ENCODE measurements at regions not wholly inside any gene's neighbourhood (a gene's known extent, or its start where the extent isn't known, plus 50 kb on each side); places are given as distances from the start of the nearest gene placed in this dataset.

GRCh38 chr9:134967547-134967930 is 49.8 kb upstream of the FCN1 start:
- DNase-seq: peak; percentile 32

- peak; percentile 79 for DNase-seq
Observed at GRCh38 chr9:134968011-134968822, 50.5 kb upstream of the FCN1 start.

GRCh38 chr9:134968823-134969090 is 51.0 kb upstream of the FCN1 start:
- no peak for DNase-seq

- DNase-seq: peak; percentile 17
Observed at GRCh38 chr9:134969156-134970045, 51.7 kb upstream of the FCN1 start.

GRCh38 chr9:134970198-134970597 is 52.5 kb upstream of the FCN1 start:
- DNase-seq: no peak

- no peak for DNase-seq
Observed at GRCh38 chr9:134970719-134971118, 53.0 kb upstream of the FCN1 start.

- peak; percentile 12 for DNase-seq
Observed at GRCh38 chr9:134971196-134971595, 53.5 kb upstream of the FCN1 start.

GRCh38 chr9:134971696-134972095 is 54.0 kb upstream of the FCN1 start:
- no peak for DNase-seq

- peak; percentile 7 for DNase-seq
Observed at GRCh38 chr9:134972140-134972539, 54.4 kb upstream of the FCN1 start.

GRCh38 chr9:134975253-134975652 is 57.5 kb upstream of the FCN1 start:
- DNase-seq: no peak

- no peak for DNase-seq
Observed at GRCh38 chr9:134976403-134976802, 58.7 kb upstream of the FCN1 start.

- DNase-seq: no peak
Observed at GRCh38 chr9:134978272-134978671, 60.6 kb upstream of the FCN1 start.

- DNase-seq: peak; percentile 5
Observed at GRCh38 chr9:134980516-134980915, 62.8 kb upstream of the FCN1 start.

GRCh38 chr9:134980991-134981390 is 63.3 kb upstream of the FCN1 start:
- peak; percentile 8 for DNase-seq

- DNase-seq: peak; percentile 8
Observed at GRCh38 chr9:134981829-134982228, 64.1 kb upstream of the FCN1 start.

- DNase-seq: peak; percentile 3
Observed at GRCh38 chr9:134982311-134982710, 64.6 kb upstream of the FCN1 start.

- peak; percentile 17 for DNase-seq
Observed at GRCh38 chr9:134983074-134983473, 65.4 kb upstream of the FCN1 start.

- DNase-seq: peak; percentile 15
Observed at GRCh38 chr9:134983506-134984371, 66.0 kb upstream of the FCN1 start.

- DNase-seq: peak; percentile 16
Observed at GRCh38 chr9:134984372-134985265, 66.9 kb upstream of the FCN1 start.

- DNase-seq: no peak
Observed at GRCh38 chr9:134985451-134985850, 67.7 kb upstream of the FCN1 start.

GRCh38 chr9:134986957-134987356 is 69.2 kb upstream of the FCN1 start:
- no peak for DNase-seq

GRCh38 chr9:134987376-134987775 is 69.7 kb upstream of the FCN1 start:
- DNase-seq: no peak

Measured in right hindlimb (tissue), 1 donor.